Vagina (tissue), 2 donors: ENCODE measurements at regions not wholly inside any gene's neighbourhood (a gene's known extent, or its start where the extent isn't known, plus 50 kb on each side); places are given as distances from the start of the nearest gene placed in this dataset. TPM values are rescaled to one million over a fixed set of nuclear protein-coding genes. Genes with fewer than 3 reads are reported as not detected.

ENCODE experiments used
- DNase-seq, 2 donors: peaks; one replicate each; pipeline ENCODE4 v3.0.0-alpha.2; 2017; ENCODE audit errors: extremely low spot score in 2 of 2
- H3K27ac ChIP-seq: fragments of 200-600 bp; sonication (generic); one replicate; pipeline ENCODE4 v1.5.1; 2019
- H3K27me3 ChIP-seq: fragments of 200-600 bp; sonication (generic); one replicate; pipeline ENCODE4 v1.5.1; 2019
- H3K36me3 ChIP-seq, 2 donors: fragments of 200-600 bp; sonication (generic); one replicate each; pipeline ENCODE4 v1.5.1; 2017 to 2019
- H3K4me1 ChIP-seq: fragments of 200-600 bp; sonication (generic); one replicate; pipeline ENCODE4 v1.5.1; 2019
- H3K4me3 ChIP-seq, 2 donors: fragments of 200-600 bp; sonication (generic); 1 replicate in 1 of 2; 2 replicates in 1 of 2; pipeline ENCODE4 v1.5.1; 2016 to 2019
- H3K9me3 ChIP-seq: fragments of 200-600 bp; sonication (generic); one replicate; pipeline ENCODE4 v1.5.1; 2019
- CTCF ChIP-seq, 3 experiments: fragments of 450-650 bp in 2 of 3; fragments of 200-600 bp in 1 of 3; sonication (generic) in 1 of 3; IDR thresholded peaks; one replicate each; pipeline ENCODE4 v1.5.1; 2017 to 2019; ENCODE audit warnings: antibody characterized with exemption in 3 of 3, mild to moderate bottlenecking in 2 of 3, moderate library complexity in 2 of 3
- POLR2A ChIP-seq, 2 donors: fragments of 450-650 bp; IDR thresholded peaks; one replicate each; pipeline ENCODE4 v1.6.1; 2017; ENCODE audit warnings: antibody characterized with exemption in 2 of 2, mild to moderate bottlenecking in 2 of 2, moderate library complexity in 2 of 2
- POLR2AphosphoS5 ChIP-seq, 2 donors: sonication (generic); formaldehyde crosslinking; IDR thresholded peaks; one replicate each; pipeline ENCODE4 v1.9.0; 2017; ENCODE audit warnings: antibody characterized with exemption in 2 of 2, mild to moderate bottlenecking in 2 of 2, low read depth in 1 of 2; ENCODE audit not compliant: insufficient read depth in 1 of 2
- intact Hi-C: fragments of 100-400 bp; cut with DNase I; formaldehyde crosslinking; loops from one replicate; pipeline ENCODE4 v1.15.1; 2023
- microRNA-seq: library from miRNA; unstranded; fragments of <30 nt; microRNA quantifications from one replicate; pipeline ENCODE4, GENCODE V29; 2017; ENCODE audit warnings: borderline number of aligned reads, borderline replicate concordance
- small RNA-seq: library from RNA; depleted of rRNA; stranded (forward); fragments of <200 nt; gene quantifications from one replicate; pipeline ENCODE3, GENCODE V24; 2016

- H3K4me1 ChIP-seq = no peaks in the 10 kb centered on the region
- DNase-seq = no peak
- H3K27me3 ChIP-seq = no peaks in the 10 kb centered on the region
- H3K36me3 ChIP-seq = no peaks in the 10 kb centered on the region
- H3K27ac ChIP-seq = no peak overlapping the region
- no peak for TF ChIP-seq POLR2AphosphoS5 (IDR thresholded peaks at IDR 0.05; ENCODE audit: insufficient read depth in 1 of 2, low read depth in 1 of 2)
- TF ChIP-seq POLR2A (IDR thresholded peaks at IDR 0.05) = no peak
- no peak for TF ChIP-seq CTCF (IDR thresholded peaks at IDR 0.05)
- intact Hi-C loops = no loop called here
- no peak overlapping the region for H3K4me3 ChIP-seq
- H3K9me3 ChIP-seq = no peaks in the 10 kb centered on the region
Measured at GRCh38 chr12:98464190-98464589, 51.2 kb upstream of the TMPO start.

GRCh38 chr12:98465505-98465904 lies 49.9 kb upstream of the TMPO start:
- H3K27me3 ChIP-seq = no peaks in the 10 kb centered on the region
- DNase-seq = no peak
- no peaks in the 10 kb centered on the region for H3K36me3 ChIP-seq
- TF ChIP-seq CTCF (IDR thresholded peaks at IDR 0.05) (no peak), POLR2AphosphoS5 (IDR thresholded peaks at IDR 0.05; ENCODE audit: insufficient read depth in 1 of 2, low read depth in 1 of 2) (no peak), POLR2A (IDR thresholded peaks at IDR 0.05) (no peak)
- no peaks in the 10 kb centered on the region for H3K9me3 ChIP-seq
- H3K4me3 ChIP-seq = no peak overlapping the region
- no peak overlapping the region for H3K27ac ChIP-seq
- intact Hi-C loops = no loop called here
- H3K4me1 ChIP-seq = no peaks in the 10 kb centered on the region

Small RNAs in the stretch of these regions (microRNA-seq; reads per million reads assigned to microRNA genes)
- gene MIR4303 (not detected), gene MIR4495 (not detected)

Small RNAs in the stretch of these regions (small RNA-seq; reads per million reads assigned to genes)
- gene AC018659.1 (not detected), gene MIR4303 (not detected), gene MIR4495 (not detected), gene RNU4-41P (not detected), gene RNU6-36P (not detected)
